OCI-LY3 (cell line): ENCODE measurements at regions not wholly inside any gene's neighbourhood (a gene's known extent, or its start where the extent isn't known, plus 50 kb on each side); places are given as distances from the start of the nearest gene placed in this dataset.
"Not testable (repeated sequence)": the region's sequence is repeated elsewhere in the genome, so short reads cannot be mapped to it uniquely, and the experiment has no call there.

Experiments used
- H2AFZ ChIP-seq: fragments of 200-600, 300-600 bp; shearing (Covaris generic); 2 replicates; pipeline ENCODE4 v1.6.0; 2014; ENCODE audit warnings: antibody characterized with exemption, low read depth, low read length
- H3K27ac ChIP-seq: fragments of 200-600, 300-600 bp; sonication (generic); 2 replicates; pipeline ENCODE4 v1.5.1; 2014; ENCODE audit warnings: mild to moderate bottlenecking, low read length, moderate library complexity, mixed read lengths
- H3K27me3 ChIP-seq: fragments of 200-600, 300-600 bp; sonication (generic); 2 replicates; pipeline ENCODE4 v1.6.1; 2014; ENCODE audit warnings: low read depth, low read length, mixed read lengths
- H3K36me3 ChIP-seq: fragments of 200-600, 300-600 bp; sonication (generic); replicated peaks from 2 replicates; pipeline ENCODE3; 2014; ENCODE audit warnings: low read depth, low read length, mixed read lengths
- H3K4me1 ChIP-seq: fragments of 300-600, 200-600 bp; sonication (generic); 2 replicates; pipeline ENCODE4 v1.6.1; 2014; ENCODE audit warnings: low read length, mixed read lengths
- H3K4me2 ChIP-seq: fragments of 200-600, 300-600 bp; sonication (generic); 2 replicates; pipeline ENCODE4 v1.6.1; 2014; ENCODE audit warnings: low read length, mixed read lengths
- H3K4me3 ChIP-seq: fragments of 300-600, 200-600 bp; sonication (generic); 2 replicates; pipeline ENCODE4 v1.5.1; 2014; ENCODE audit warnings: antibody characterized with exemption, mild to moderate bottlenecking, low read length, moderate library complexity
- H3K79me2 ChIP-seq: fragments of 300-600, 200-600 bp; shearing (Covaris generic); 2 replicates; pipeline ENCODE4 v1.6.1; 2014; ENCODE audit warnings: mild to moderate bottlenecking, low read length, mixed read lengths
- H3K9ac ChIP-seq: fragments of 300-600, 200-600 bp; shearing (Covaris generic); 2 replicates; pipeline ENCODE4 v1.6.0; 2014; ENCODE audit warnings: mild to moderate bottlenecking, low read length, moderate library complexity
- H3K9me3 ChIP-seq: fragments of 200-600, 300-600 bp; shearing (Covaris generic); 2 replicates; pipeline ENCODE4 v1.6.1; 2014; ENCODE audit warnings: low read length, mixed read lengths; ENCODE audit not compliant: insufficient read depth
- H4K20me1 ChIP-seq: fragments of 200-600, 300-600 bp; sonication (generic); 2 replicates; pipeline ENCODE4 v1.6.1; 2016; ENCODE audit warnings: low read length, mixed read lengths; ENCODE audit not compliant: insufficient read depth
- CTCF ChIP-seq: fragments of 200-600, 300-600 bp; sonication (generic); IDR thresholded peaks from 2 replicates; pipeline ENCODE4 v1.5.1; 2014; ENCODE audit warnings: antibody characterized with exemption, low read length, low read depth

GRCh38 chr14:106714446-106715428, 1188.4 kb downstream of the TMEM121 start:
- H3K4me2 ChIP-seq, H3K27ac ChIP-seq, H2AFZ ChIP-seq, H3K27me3 ChIP-seq, H3K9ac ChIP-seq, H4K20me1 ChIP-seq, H3K4me1 ChIP-seq, H3K79me2 ChIP-seq, H3K9me3 ChIP-seq, H3K36me3 ChIP-seq, H3K4me3 ChIP-seq: not testable (repeated sequence)

GRCh38 chr14:106717544-106717943, 1191.2 kb downstream of the TMEM121 start:
- not testable (repeated sequence) for H2AFZ ChIP-seq, H3K79me2 ChIP-seq, H3K9me3 ChIP-seq, H3K4me2 ChIP-seq, H3K27ac ChIP-seq, H3K4me1 ChIP-seq, H4K20me1 ChIP-seq, H3K9ac ChIP-seq, H3K4me3 ChIP-seq, H3K36me3 ChIP-seq, H3K27me3 ChIP-seq

GRCh38 chr14:106719880-106720279, 1193.5 kb downstream of the TMEM121 start:
- not testable (repeated sequence) for H2AFZ ChIP-seq, H3K4me2 ChIP-seq, H4K20me1 ChIP-seq, H3K4me1 ChIP-seq, H3K79me2 ChIP-seq, H3K36me3 ChIP-seq, H3K9me3 ChIP-seq, H3K4me3 ChIP-seq, H3K27me3 ChIP-seq, H3K9ac ChIP-seq, H3K27ac ChIP-seq
- TF ChIP-seq CTCF, result 0 out of 2 replicates have a peak, but pooled peaks have one; percentile 6

GRCh38 chr14:106721926-106722325, 1195.5 kb downstream of the TMEM121 start:
- H3K27ac ChIP-seq, H2AFZ ChIP-seq, H3K4me1 ChIP-seq: not testable (repeated sequence)

GRCh38 chr14:106722813-106723687, 1196.7 kb downstream of the TMEM121 start:
- H3K4me3 ChIP-seq, H4K20me1 ChIP-seq, H3K4me2 ChIP-seq: not testable (repeated sequence)

More at GRCh38 chr14:106721926-106722325, 1195.5 kb downstream of the TMEM121 start:
- H4K20me1 ChIP-seq, H3K79me2 ChIP-seq, H3K4me3 ChIP-seq, H3K27me3 ChIP-seq, H3K4me2 ChIP-seq, H3K9me3 ChIP-seq, H3K9ac ChIP-seq, H3K36me3 ChIP-seq: not testable (repeated sequence)

GRCh38 chr14:106727962-106728361, 1201.6 kb downstream of the TMEM121 start:
- H2AFZ ChIP-seq, H3K4me3 ChIP-seq, H3K4me2 ChIP-seq, H4K20me1 ChIP-seq, H3K9me3 ChIP-seq, H3K27ac ChIP-seq, H3K36me3 ChIP-seq, H3K79me2 ChIP-seq, H3K4me1 ChIP-seq, H3K9ac ChIP-seq, H3K27me3 ChIP-seq: not testable (repeated sequence)

More at GRCh38 chr14:106722813-106723687, 1196.7 kb downstream of the TMEM121 start:
- H3K36me3 ChIP-seq, H3K9me3 ChIP-seq, H3K4me1 ChIP-seq, H3K27ac ChIP-seq, H3K9ac ChIP-seq, H2AFZ ChIP-seq, H3K27me3 ChIP-seq, H3K79me2 ChIP-seq: not testable (repeated sequence)
